GM23248 (cell line): ENCODE measurements at regions not wholly inside any gene's neighbourhood (a gene's known extent, or its start where the extent isn't known, plus 50 kb on each side); places are given as distances from the start of the nearest gene placed in this dataset.

Experiments
- DNase-seq: peaks from one replicate; pipeline ENCODE4 v3.0.0-alpha.2; 2015
- H2AFZ ChIP-seq: fragments of 200-600 bp; sonication (generic); 2 replicates; pipeline ENCODE4 v1.6.1; 2016; ENCODE audit warnings: antibody characterized with exemption
- H3F3A ChIP-seq: fragments of 200-600 bp; sonication (generic); 2 replicates; pipeline ENCODE4 v1.6.1; 2016; ENCODE audit warnings: mild to moderate bottlenecking, antibody characterized with exemption, mixed run types; ENCODE audit not compliant: insufficient read depth
- H3K27ac ChIP-seq: fragments of 200-600 bp; sonication (generic); 2 replicates; pipeline ENCODE4 v1.5.1; 2016; ENCODE audit warnings: mild to moderate bottlenecking
- H3K27me3 ChIP-seq: fragments of 200-600 bp; sonication (generic); replicated peaks from 2 replicates; pipeline ENCODE4 v1.6.1; 2016; ENCODE audit warnings: mild to moderate bottlenecking; ENCODE audit not compliant: insufficient read depth
- H3K36me3 ChIP-seq: fragments of 200-600 bp; sonication (generic); 2 replicates; pipeline ENCODE4 v1.6.1; 2016; ENCODE audit warnings: low read depth, mild to moderate bottlenecking
- H3K4me1 ChIP-seq: fragments of 200-600 bp; sonication (generic); 2 replicates; pipeline ENCODE4 v1.6.1; 2016; ENCODE audit warnings: mild to moderate bottlenecking; ENCODE audit not compliant: insufficient read depth
- H3K4me2 ChIP-seq: fragments of 200-600 bp; sonication (generic); one replicate; pipeline ENCODE4 v1.6.1; 2016; ENCODE audit warnings: mild to moderate bottlenecking; ENCODE audit not compliant: unreplicated experiment
- H3K4me3 ChIP-seq: fragments of 200-600 bp; sonication (generic); 2 replicates; pipeline ENCODE4 v1.5.1; 2016; ENCODE audit warnings: mild to moderate bottlenecking
- H3K79me2 ChIP-seq: fragments of 200-600 bp; sonication (generic); 2 replicates; pipeline ENCODE4 v1.6.1; 2016; ENCODE audit warnings: mild to moderate bottlenecking; ENCODE audit not compliant: insufficient read depth
- H3K9ac ChIP-seq: fragments of 200-600 bp; sonication (generic); 2 replicates; pipeline ENCODE4 v1.6.1; 2016; ENCODE audit warnings: mild to moderate bottlenecking
- H3K9me2 ChIP-seq: fragments of 200-600 bp; sonication (generic); 2 replicates; pipeline ENCODE4 v1.6.1; 2016; ENCODE audit warnings: mixed run types, mild to moderate bottlenecking, moderate library complexity; ENCODE audit not compliant: insufficient read depth
- H3K9me3 ChIP-seq: fragments of 200-600 bp; sonication (generic); one replicate; pipeline ENCODE4 v1.6.1; 2017; ENCODE audit warnings: low read depth
- H4K20me1 ChIP-seq: fragments of 200-600 bp; sonication (generic); 2 replicates; pipeline ENCODE4 v1.6.0; 2016; ENCODE audit not compliant: insufficient read depth
- EZH2 ChIP-seq: fragments of 200-600 bp; sonication (generic); IDR thresholded peaks from 2 replicates; pipeline ENCODE4 v1.6.1; 2018; ENCODE audit warnings: antibody characterized with exemption, mild to moderate bottlenecking; ENCODE audit not compliant: insufficient read depth, poor library complexity, severe bottlenecking
- EZH2phosphoT487 ChIP-seq: fragments of 200-600 bp; sonication (generic); IDR thresholded peaks from 2 replicates; pipeline ENCODE4 v1.6.1; 2018; ENCODE audit warnings: antibody characterized with exemption, moderate library complexity, mild to moderate bottlenecking, low read depth; ENCODE audit not compliant: insufficient read depth
- WGBS, 2 experiments: methylation state at CpG; one replicate each; pipeline ENCODE4 v1.1.6; 2015 to 2017; ENCODE audit warnings: low lambda C conversion rate in 2 of 2, low coverage in 1 of 2; ENCODE audit errors: missing lambda C conversion rate in 2 of 2; 5-methylcytosine and 5-hydroxymethylcytosine counted together
- in situ Hi-C: fragments of 300-500 bp; cut with MboI; formaldehyde crosslinking; loops from 2 replicates; pipeline ENCODE4 v1.15.0; 2020

DNA sequence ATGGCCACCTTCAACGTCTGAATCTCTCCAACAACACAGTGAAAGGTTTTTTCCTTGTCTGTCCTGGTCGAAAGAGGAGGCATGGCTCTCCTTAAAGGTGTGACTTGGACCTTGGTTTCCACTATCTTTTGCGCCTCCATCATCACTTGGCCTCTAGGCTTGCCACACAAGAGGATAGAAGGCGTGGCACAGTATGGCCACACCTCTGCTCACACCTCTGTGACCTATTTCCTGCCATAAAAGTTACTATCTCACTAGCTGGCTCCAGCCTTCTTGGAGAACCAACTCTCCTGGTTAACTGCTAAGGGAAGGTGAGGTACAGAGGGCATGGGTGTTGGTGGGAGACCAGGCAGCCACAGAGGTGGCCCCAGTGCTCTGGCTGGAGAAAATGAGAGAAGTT is 165.9 kb downstream of the UXS1 start:
- H3K9me3 ChIP-seq = no peaks in the 10 kb centered on the region
- DNase-seq = no peak
- H3K27ac ChIP-seq = no peak overlapping the region
- H3K79me2 ChIP-seq = no peaks in the 10 kb centered on the region
- no peak overlapping the region for H3K4me3 ChIP-seq
- H4K20me1 ChIP-seq = no peaks in the 10 kb centered on the region
- no peak overlapping the region for H3K4me2 ChIP-seq
- in situ Hi-C loops = no loop called here
- 59 to 64% methylated on average over 4 of the region's 4 CpGs for WGBS, 2 experiments
- H3K27me3 ChIP-seq = peaks cover 7% of the 10 kb centered on the region
- TF ChIP-seq EZH2phosphoT487 (no peak), EZH2 (no peak)
- no peak overlapping the region for H2AFZ ChIP-seq
- H3K36me3 ChIP-seq = no peaks in the 10 kb centered on the region
- H3K4me1 ChIP-seq = peaks cover 11% of the 10 kb centered on the region; the same call in 1 of the 2 replicates
- H3K9me2 ChIP-seq = no peaks in the 10 kb centered on the region
- H3K9ac ChIP-seq = no peak overlapping the region
- no peaks in the 10 kb centered on the region for H3F3A ChIP-seq

DNA sequence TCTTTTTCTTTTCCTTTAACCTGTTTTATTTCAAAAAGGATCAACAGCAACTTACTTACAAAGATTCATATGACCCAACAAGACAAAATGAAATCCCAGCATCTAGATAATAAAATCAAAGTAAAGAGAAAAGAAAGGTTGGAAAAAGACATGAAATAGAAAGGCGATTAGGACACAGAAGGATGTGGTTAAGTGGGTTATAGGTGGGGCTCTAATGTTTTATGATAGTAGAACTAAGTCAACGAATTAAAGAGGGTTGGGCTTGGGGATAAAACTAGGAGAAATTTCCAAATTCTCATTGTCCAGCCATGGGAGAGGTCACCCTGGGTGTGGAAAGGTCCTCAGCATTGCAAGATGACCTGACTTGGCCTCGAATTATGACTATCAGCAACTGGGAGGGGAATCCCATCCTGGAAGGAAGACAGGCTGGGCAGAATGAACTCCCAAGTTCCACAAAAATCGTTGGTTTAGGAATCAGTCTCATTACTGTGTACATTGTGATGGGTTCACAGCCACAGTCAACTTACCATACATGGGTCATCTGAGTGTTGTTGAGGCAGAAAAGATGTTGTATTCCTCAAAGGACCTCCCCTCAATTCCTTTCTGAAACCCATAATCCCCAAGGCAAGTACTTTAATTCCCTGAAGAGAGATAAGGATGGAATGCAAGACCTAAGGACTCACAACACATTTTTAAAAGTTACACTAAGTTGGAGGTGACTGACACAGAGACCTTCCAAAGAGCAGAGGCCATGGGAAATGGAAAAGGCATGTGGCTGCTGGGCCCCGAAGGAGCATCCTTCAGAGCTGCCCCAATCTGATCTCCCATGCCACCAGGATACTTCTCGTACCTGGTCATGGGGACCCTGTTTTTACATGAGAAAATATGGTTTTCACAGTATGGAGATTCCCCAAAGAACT is 167.6 kb downstream of the UXS1 start:
- Histone ChIP-seq H3K4me3 (no peak overlapping the region), H2AFZ (no peak overlapping the region), H3K4me1 (peaks cover 11% of the 10 kb centered on the region; the same call in 1 of the 2 replicates), H3K79me2 (no peaks in the 10 kb centered on the region), H3K27ac (no peak overlapping the region), H3F3A (no peaks in the 10 kb centered on the region), H3K9me3 (no peaks in the 10 kb centered on the region), H3K9me2 (no peaks in the 10 kb centered on the region), H3K27me3 (peaks cover 7% of the 10 kb centered on the region), H3K4me2 (no peak overlapping the region), H3K36me3 (no peaks in the 10 kb centered on the region), H3K9ac (no peak overlapping the region), H4K20me1 (no peaks in the 10 kb centered on the region)
- in situ Hi-C loops = no loop called here
- DNase-seq = no peak
- 25 to 28% methylated on average over 6 of the region's 6 CpGs for WGBS, 2 experiments
- TF ChIP-seq EZH2 (no peak), EZH2phosphoT487 (no peak)

- no peaks in the 10 kb centered on the region for H3K79me2 ChIP-seq
- H3K9me3 ChIP-seq = no peaks in the 10 kb centered on the region
- peaks cover 11% of the 10 kb centered on the region for H3K27me3 ChIP-seq
- no peak overlapping the region for H3K4me3 ChIP-seq
- H3K4me2 ChIP-seq = no peak overlapping the region
- H3K36me3 ChIP-seq = no peaks in the 10 kb centered on the region
- TF ChIP-seq EZH2 = no peak
- no peak overlapping the region for H2AFZ ChIP-seq
- 39 to 45% methylated on average over 5 of the region's 5 CpGs for WGBS, 2 experiments
- in situ Hi-C loops = no loop called here
- peaks cover 7% of the 10 kb centered on the region; the same call in 1 of the 2 replicates for H3K4me1 ChIP-seq
- no peaks in the 10 kb centered on the region for H3K9me2 ChIP-seq
- no peak overlapping the region for H3K9ac ChIP-seq
- no peak overlapping the region for H3K27ac ChIP-seq
- no peak for DNase-seq
- no peaks in the 10 kb centered on the region for H4K20me1 ChIP-seq
- no peaks in the 10 kb centered on the region for H3F3A ChIP-seq
Measured at GRCh38 chr2:106025796-106026195, 168.3 kb downstream of the UXS1 start.

GRCh38 chr2:106021662-106022028 is 172.5 kb downstream of the UXS1 start:
- no peaks in the 10 kb centered on the region for H3K9me2 ChIP-seq
- TF ChIP-seq EZH2 (no peak), EZH2phosphoT487 (no peak)
- H3F3A ChIP-seq = no peaks in the 10 kb centered on the region
- no peak for DNase-seq
- no peak overlapping the region for H3K9ac ChIP-seq
- in situ Hi-C loops = no loop called here
- 24 to 44% methylated on average over 3 of the region's 3 CpGs for WGBS, 2 experiments
- H4K20me1 ChIP-seq = no peaks in the 10 kb centered on the region
- H3K27me3 ChIP-seq = peaks cover 19% of the 10 kb centered on the region
- H3K4me3 ChIP-seq = no peak overlapping the region
- no peaks in the 10 kb centered on the region for H3K79me2 ChIP-seq
- H3K4me1 ChIP-seq = no peaks in the 10 kb centered on the region
- H3K4me2 ChIP-seq = no peak overlapping the region
- H3K9me3 ChIP-seq = no peaks in the 10 kb centered on the region
- H3K36me3 ChIP-seq = no peaks in the 10 kb centered on the region
- no peak overlapping the region for H2AFZ ChIP-seq
- no peak overlapping the region for H3K27ac ChIP-seq
